ENCODE measurements at regions not wholly inside any gene's neighbourhood (a gene's known extent, or its start where the extent isn't known, plus 50 kb on each side); places are given as distances from the start of the nearest gene placed in this dataset.

DNA sequence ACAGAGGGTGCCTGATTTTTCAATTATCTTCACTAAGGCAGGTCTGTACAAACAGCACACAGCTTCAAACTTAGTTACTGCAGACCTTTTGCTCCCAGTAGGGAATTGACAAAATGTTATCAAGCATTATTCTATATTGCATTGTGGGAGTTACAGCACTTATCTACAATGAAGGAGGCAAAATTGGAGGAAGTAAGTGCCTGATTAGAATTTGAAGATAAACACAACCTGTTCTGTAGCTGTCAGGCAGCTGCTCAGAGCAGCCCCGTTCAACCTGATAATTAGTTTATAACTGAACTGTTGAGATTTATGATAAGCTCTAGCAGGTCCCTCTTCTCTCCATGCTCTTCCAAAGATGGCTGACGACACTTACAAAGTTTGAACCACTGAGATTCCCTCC lies 364.4 kb upstream of the CYRIA start:
- TF ChIP-seq CTCF (IDR thresholded peaks at IDR 0.05), result no peak
- no peaks in the 10 kb centered on the region for H3K27me3 ChIP-seq (ENCODE audit: control insufficient read depth, insufficient read depth, low read length)
- peaks cover 7% of the 10 kb centered on the region for H3K36me3 Mint-ChIP-seq
- H3K36me3 ChIP-seq (ENCODE audit: control insufficient read depth, insufficient read depth, low read length), result no peaks in the 10 kb centered on the region
- 80% methylated on average over 1 of the region's 2 CpGs for WGBS (ENCODE audit: insufficient coverage)
- H3K4me1 Mint-ChIP-seq, result no peaks in the 10 kb centered on the region
- H3K27ac Mint-ChIP-seq, result no peak overlapping the region
- no peak overlapping the region for H3K4me3 Mint-ChIP-seq
- H3K4me1 ChIP-seq (ENCODE audit: control insufficient read depth, insufficient read depth, low read length), result no peaks in the 10 kb centered on the region
- H3K4me3 ChIP-seq (ENCODE audit: low read length), result no peak overlapping the region
- H3K27ac ChIP-seq (ENCODE audit: low read length), result no peak overlapping the region
- H3K9me3 Mint-ChIP-seq, result peaks cover 18 to 26% of the 10 kb centered on the region in 2 donors
- H3K27me3 Mint-ChIP-seq (ENCODE audit: low read depth in 2 of 2), result no peaks in the 10 kb centered on the region
- intact Hi-C loops (cut with micrococcal nuclease), result no loop called here
- ATAC-seq, result no peak
- no peaks in the 10 kb centered on the region for H3K9me3 ChIP-seq (ENCODE audit: control insufficient read depth, insufficient read depth, low read length)
- DNase-seq, result no peak

- Histone ChIP-seq H3K27me3 (ENCODE audit: control insufficient read depth, insufficient read depth, low read length) (no peaks in the 10 kb centered on the region), H3K4me1 (ENCODE audit: control insufficient read depth, insufficient read depth, low read length) (no peaks in the 10 kb centered on the region), H3K4me3 (ENCODE audit: low read length) (no peak overlapping the region), H3K27ac (ENCODE audit: low read length) (no peak overlapping the region), H3K9me3 (ENCODE audit: control insufficient read depth, insufficient read depth, low read length) (no peaks in the 10 kb centered on the region), H3K36me3 (ENCODE audit: control insufficient read depth, insufficient read depth, low read length) (no peaks in the 10 kb centered on the region)
- peaks cover 7% of the 10 kb centered on the region in 2 donors for H3K9me3 Mint-ChIP-seq
- ATAC-seq (no peak), DNase-seq (no peak)
- no peaks in the 10 kb centered on the region for H3K27me3 Mint-ChIP-seq (ENCODE audit: low read depth in 2 of 2)
- H3K4me3 Mint-ChIP-seq, result no peak overlapping the region
- 61% methylated on average over 3 of the region's 3 CpGs for WGBS (ENCODE audit: insufficient coverage)
- H3K36me3 Mint-ChIP-seq, result no peaks in the 10 kb centered on the region
- H3K27ac Mint-ChIP-seq, result no peak overlapping the region
- intact Hi-C loops (cut with micrococcal nuclease), result no loop called here
- TF ChIP-seq CTCF (IDR thresholded peaks at IDR 0.05), result no peak
- H3K4me1 Mint-ChIP-seq, result no peaks in the 10 kb centered on the region
Measured at GRCh38 chr2:17012297-17012696, 346.7 kb upstream of the CYRIA start.

DNA sequence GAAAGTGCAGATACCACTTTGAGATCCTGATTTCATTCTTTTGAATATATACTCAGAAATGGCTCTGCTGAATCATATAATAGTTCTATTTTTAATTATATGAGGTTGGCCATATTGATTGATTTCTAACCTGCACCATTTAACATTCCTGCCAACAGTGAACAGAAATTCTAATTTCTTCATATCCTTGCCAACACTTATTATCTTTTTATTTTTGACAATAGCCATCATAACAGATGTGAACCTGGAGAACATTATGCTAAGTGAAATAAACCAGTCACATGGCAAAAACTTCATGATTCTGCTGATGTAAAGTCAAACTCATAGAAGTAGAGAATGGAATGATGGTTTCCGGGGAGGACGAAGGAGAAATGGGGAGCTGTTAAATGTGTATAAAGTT lies 344.5 kb upstream of the CYRIA start:
- intact Hi-C loops (cut with micrococcal nuclease), result no loop called here
- Mint-ChIP-seq H3K4me1 (no peaks in the 10 kb centered on the region), H3K27me3 (ENCODE audit: low read depth in 2 of 2) (no peaks in the 10 kb centered on the region), H3K4me3 (no peak overlapping the region), H3K9me3 (peaks cover 7 to 9% of the 10 kb centered on the region in 2 donors), H3K27ac (no peak overlapping the region), H3K36me3 (no peaks in the 10 kb centered on the region)
- H3K9me3 ChIP-seq (ENCODE audit: control insufficient read depth, insufficient read depth, low read length), result no peaks in the 10 kb centered on the region
- no peak overlapping the region for H3K27ac ChIP-seq (ENCODE audit: low read length)
- no peak for DNase-seq
- TF ChIP-seq CTCF (IDR thresholded peaks at IDR 0.05), result no peak
- H3K4me1 ChIP-seq (ENCODE audit: control insufficient read depth, insufficient read depth, low read length), result no peaks in the 10 kb centered on the region
- no peak for ATAC-seq
- H3K4me3 ChIP-seq (ENCODE audit: low read length), result no peak overlapping the region
- H3K36me3 ChIP-seq (ENCODE audit: control insufficient read depth, insufficient read depth, low read length), result no peaks in the 10 kb centered on the region
- no peaks in the 10 kb centered on the region for H3K27me3 ChIP-seq (ENCODE audit: control insufficient read depth, insufficient read depth, low read length)
- WGBS (ENCODE audit: insufficient coverage), result 100% methylated on average over 2 of the region's 2 CpGs

- Histone ChIP-seq H3K36me3 (ENCODE audit: control insufficient read depth, insufficient read depth, low read length) (no peaks in the 10 kb centered on the region), H3K9me3 (ENCODE audit: control insufficient read depth, insufficient read depth, low read length) (peaks cover 4% of the 10 kb centered on the region), H3K4me1 (ENCODE audit: control insufficient read depth, insufficient read depth, low read length) (no peaks in the 10 kb centered on the region), H3K27ac (ENCODE audit: low read length) (no peak overlapping the region), H3K27me3 (ENCODE audit: control insufficient read depth, insufficient read depth, low read length) (no peaks in the 10 kb centered on the region), H3K4me3 (ENCODE audit: low read length) (no peak overlapping the region)
- Mint-ChIP-seq H3K4me3 (no peak overlapping the region), H3K4me1 (no peaks in the 10 kb centered on the region), H3K9me3 (peaks cover 4 to 10% of the 10 kb centered on the region in 2 donors), H3K27ac (no peak overlapping the region), H3K36me3 (no peaks in the 10 kb centered on the region), H3K27me3 (ENCODE audit: low read depth in 2 of 2) (no peaks in the 10 kb centered on the region)
- intact Hi-C loops (cut with micrococcal nuclease), result no loop called here
- ATAC-seq, result no peak
- no peak for DNase-seq
- TF ChIP-seq CTCF (IDR thresholded peaks at IDR 0.05), result no peak
- 100% methylated on average over 1 of the region's 1 CpG for WGBS (ENCODE audit: insufficient coverage)
Measured at GRCh38 chr2:17000184-17000482, 334.5 kb upstream of the CYRIA start.
